ENCODE measurements at regions not wholly inside any gene's neighbourhood (a gene's known extent, or its start where the extent isn't known, plus 50 kb on each side); places are given as distances from the start of the nearest gene placed in this dataset.

GRCh38 chr14:38762426-38762825 is 340.6 kb downstream of the SEC23A start:
- no peak for DNase-seq

DNA sequence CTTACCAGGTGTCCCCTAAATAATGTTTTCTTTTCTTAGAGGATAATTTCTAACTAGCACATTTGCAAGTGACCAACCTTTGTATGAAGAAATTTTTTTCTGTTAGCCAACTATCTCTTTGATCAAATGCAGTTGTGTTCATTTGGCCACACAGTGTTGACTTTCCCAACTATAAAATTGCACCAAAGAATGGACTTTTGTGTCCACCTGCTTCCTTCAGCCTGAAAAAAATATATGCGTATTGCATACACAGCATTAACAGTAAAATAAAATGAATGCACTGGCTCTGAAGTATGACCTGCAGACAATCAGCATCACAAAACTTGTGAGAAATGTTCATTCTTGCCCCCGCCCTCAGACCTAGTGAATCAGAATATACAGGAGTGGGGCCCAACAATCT is 342.0 kb downstream of the SEC23A start:
- no peak for DNase-seq

DNA sequence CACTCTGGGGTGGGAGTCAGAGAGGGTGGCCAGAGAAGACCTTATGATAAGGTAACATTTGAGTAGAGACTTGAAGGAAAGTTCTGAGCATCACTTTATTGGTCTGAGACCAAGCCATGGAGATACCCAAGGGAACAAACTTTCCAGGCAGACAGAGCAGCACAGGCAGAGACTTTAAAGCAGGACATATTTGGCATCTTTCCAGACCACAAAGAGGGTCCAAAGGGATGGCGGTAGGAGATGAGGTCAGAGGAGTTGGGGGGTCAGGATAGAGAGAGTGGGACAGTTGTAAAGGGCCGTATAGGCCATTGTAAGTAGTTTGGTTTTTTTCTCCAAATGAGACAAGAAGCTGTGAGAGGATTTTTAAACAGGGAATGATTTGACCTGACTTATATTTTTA is 344.4 kb downstream of the SEC23A start:
- no peak for DNase-seq

GRCh38 chr14:38755036-38755435 is 348.0 kb downstream of the SEC23A start:
- DNase-seq = no peak

DNA sequence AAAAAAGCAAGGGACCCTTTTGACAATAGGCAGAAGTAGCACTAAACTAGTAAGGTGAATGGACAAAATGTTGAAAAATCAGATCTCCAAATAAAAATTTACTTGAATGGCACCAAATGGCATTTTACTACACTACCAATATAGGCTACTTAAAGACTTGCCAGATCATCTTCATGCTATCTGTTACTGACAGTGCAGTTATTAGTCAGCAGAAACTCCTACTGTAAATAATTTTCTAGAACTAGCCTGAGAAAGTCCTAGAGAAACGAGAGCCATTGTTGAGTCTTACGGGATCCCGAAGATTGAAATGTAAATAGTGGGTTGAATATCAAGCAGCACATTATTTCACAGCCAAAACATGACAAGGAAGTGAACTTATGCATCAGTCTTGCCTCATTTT is 350.3 kb downstream of the SEC23A start:
- no peak for DNase-seq

DNA sequence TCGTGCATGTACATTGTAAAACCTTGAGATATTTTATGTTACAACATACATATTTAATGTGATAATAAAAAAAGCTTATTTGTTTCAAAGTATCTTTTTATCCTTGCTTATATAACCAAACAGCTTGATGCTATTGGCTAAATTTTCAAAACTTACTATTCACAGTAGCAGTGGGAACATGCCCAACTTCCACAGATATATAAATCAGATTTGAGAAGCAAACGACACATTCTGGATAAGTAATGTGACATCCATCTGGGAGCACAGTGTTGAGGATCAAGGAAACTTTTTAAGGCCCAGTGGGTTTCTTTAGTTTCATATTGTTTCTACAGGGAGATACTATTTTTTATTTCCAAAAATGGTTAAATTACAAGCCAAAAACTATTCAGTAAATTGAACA is 350.7 kb downstream of the SEC23A start:
- DNase-seq = no peak

DNA sequence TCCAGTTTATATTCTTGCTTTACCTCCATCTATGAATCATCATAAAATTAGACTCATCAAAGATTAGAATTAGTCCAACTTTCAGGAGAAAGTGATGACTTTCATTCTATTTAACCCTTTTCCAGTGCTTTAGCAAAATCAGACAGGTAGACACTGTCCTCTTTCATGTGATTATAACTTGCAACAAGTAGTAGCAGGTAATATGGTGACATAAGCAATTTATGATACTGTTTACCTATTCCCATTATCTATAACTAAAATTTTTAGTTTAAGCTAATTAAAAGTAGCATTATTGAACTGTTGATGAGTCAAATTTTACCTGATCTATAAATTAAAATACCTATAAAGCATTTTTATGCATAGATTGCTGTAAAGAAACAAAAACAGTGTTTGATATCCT is 351.6 kb downstream of the SEC23A start:
- no peak for DNase-seq

DNA sequence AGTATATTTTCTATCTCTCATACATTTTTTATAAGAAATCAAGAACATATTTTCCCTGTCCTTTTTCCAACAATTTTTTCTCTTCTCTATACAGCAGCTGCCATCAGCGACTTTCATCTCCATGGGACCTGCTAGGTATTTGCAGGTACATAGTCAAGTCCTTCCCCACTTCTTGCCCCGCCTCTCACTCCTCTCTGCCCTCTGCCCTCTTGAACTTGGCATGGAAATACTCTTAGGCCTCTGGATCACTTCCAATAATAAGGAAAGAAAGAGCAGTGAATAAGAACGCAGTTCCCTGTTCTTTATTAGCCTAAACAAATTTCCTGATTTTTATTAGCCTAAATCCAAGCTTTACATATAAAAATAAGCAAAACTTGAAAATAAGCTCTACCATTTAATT is 353.1 kb downstream of the SEC23A start:
- no peak for DNase-seq

DNA sequence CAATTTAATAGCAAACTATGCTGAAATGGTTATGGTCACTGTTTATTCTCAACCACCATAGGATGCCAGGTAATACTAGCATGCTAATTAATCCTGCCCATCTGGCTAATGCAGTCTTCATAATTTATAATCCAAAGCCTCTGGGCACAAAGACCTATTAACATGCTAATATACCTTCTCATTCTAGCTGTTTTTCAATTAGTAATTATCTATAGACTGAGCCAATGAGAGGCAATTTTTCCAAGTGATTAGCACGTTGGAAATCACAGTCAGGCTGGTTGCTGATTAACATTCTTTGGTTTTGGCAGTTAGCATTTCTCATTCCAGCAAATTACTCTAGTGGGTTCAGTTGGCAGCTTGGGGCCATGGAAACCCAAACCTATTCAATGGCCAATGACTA is 357.2 kb downstream of the SEC23A start:
- DNase-seq = no peak

DNA sequence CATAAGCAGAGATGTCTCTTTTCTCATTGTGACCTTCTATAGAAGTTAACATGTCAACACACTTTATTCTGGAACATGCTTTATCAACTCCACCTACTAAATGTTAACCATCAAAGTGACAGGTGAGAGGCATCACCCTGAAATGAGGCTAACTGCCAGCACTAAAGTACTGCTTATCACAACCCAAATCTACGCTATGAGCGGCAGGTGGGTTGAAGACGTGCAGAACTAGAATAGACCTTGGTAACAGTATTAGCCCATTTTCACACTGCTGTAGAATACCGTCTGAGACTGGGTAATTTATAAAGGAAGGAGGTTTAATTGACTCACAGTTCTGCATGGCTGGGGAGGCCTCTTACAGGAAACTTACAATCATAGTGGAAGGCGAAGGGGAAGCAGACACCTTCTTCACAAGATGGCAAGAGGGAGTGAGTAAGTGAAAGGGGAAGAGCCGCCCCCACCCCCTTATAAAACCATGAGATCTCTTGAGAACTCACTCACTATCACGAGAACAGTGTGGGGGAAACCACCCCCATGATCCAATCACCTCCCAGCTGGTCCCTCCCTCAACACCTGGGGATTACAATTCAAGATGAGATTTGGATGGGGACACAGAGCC is 359.0 kb downstream of the SEC23A start:
- no peak for DNase-seq

DNA sequence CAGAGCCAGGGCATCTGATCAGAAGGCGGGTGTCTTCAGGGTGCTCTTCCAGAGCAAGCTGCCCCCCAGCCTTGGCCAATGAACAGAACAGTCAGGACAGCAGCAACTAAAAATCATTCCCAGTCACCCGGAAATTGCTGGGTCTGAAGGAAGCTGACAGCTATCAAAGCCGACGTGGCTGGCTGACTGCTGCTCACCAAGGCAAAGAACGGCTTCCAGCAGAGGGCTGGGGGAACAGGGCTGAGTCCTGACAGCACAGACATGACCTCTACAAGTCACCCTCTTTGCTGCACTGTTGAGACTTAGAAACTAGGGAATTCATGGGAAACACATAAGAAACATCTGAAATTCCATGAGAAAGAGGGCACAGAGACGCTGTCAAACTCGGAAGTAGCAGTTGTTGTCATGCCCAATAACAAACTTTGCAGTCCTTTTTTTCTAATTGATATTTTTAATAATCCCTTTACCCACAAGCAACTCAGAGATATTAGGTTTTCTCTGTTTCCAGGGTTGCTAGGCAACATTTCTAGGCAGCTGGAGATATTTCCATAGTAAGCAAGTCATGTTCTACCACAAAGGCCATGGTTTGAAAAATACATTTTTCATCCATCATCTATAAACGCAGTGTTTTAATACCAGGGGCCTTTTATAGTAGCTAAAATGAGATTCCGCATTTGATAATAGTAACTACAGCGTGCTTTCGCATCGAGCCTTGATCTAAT is 365.2 kb downstream of the SEC23A start:
- DNase-seq = no peak

GRCh38 chr14:38735005-38735404 is 368.0 kb downstream of the SEC23A start:
- no peak for DNase-seq

DNA sequence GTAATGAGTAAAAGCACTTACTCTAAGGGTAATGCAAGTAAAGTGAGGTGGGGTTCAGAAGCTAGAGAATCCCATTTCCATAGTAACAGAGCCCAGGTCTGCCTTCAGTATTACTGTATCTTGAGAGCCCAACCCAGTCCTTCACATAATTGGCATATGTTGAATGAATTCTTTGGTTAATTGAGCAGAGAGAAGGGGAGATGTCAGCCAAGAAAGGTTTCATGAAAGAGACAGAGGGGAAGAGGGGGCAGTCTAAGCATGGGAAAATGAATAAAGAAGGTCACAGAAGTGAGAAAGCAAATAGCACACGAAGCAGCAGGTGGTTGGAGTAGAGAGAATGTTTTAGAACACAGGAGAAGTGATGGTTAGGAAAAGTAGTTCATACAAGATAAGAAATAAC is 371.1 kb downstream of the SEC23A start:
- no peak for DNase-seq

DNA sequence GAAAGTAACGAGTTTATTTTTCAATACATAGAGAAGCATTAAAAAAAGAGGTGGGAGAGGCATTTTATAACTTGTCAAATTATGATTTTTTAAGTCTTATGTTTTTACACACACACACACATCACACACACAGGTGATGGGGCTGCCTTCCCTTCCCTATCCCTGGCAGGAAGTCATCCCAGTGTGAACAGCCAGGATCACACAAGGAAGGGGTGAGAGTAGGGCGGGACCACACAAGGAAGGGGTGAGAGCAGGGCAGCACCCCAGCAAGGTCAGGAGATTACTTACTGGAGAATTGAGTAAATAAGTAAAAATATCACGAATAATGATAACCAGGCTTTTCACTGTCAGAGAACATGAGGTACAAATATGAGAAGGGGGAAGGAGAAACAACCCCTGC is 372.6 kb downstream of the SEC23A start:
- no peak for DNase-seq

DNA sequence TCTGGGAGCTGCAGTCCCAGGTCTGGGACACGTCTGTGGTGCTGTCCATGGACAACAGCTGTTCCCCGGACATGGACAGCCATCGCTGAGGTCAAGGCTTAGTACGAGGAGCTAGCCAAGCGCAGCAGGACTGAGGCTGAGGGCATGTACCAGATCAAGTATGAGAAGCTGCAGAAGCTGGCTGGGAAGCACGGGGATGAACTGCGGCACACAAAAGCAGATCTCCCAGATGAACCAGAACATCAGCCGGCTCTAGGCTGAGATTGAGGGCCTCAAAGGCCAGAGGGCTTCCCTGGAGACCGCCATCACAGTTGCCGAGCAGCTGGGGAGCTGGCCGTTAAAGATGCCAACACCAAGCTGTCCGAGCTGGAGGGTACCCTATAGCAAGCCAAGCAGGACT is 375.3 kb downstream of the SEC23A start:
- no peak for DNase-seq

GRCh38 chr14:38724621-38725020 is 378.4 kb downstream of the SEC23A start:
- no peak for DNase-seq

DNA sequence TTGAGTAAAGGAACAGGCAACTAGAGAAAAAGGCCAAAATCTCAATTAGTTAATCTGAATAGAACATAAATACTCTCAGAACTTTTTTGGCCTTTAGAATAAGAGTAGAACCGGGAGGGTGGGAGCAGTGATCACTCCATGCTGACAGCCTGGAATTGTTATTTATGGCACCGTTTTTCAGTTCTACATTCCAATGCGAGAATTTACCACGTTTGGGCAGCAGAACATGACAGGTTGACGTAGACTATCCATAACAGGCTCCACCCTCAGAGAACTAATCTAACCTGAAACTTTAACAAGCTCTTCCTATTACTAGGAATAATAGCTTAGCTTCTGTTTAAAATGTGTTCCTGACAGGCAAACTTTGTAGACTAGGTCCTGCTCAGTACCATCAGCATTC is 379.1 kb downstream of the SEC23A start:
- DNase-seq = no peak

GRCh38 chr14:38723277-38723676 is 379.8 kb downstream of the SEC23A start:
- DNase-seq = no peak

GRCh38 chr14:38721822-38722431 is 381.1 kb downstream of the SEC23A start:
- DNase-seq = peak; percentile 29

DNA sequence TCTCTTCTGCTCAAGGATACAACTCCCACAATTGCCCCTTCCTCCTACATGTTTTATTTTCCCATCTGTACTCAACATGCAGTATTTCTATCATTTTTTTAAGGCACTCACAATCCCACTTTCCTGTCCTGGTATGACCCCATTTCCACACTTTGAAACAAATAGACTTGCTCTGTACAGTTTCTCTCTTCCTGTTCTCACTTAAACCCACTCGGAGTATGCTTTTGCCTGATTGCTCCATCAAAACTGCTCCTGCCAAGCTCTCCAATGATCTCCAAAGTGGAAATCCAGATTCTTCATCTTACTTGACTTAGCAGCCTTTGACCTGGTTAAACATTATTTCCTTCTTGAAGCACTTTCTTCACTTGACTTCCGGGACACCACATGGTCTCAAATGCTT is 384.5 kb downstream of the SEC23A start:
- DNase-seq = no peak

DNA sequence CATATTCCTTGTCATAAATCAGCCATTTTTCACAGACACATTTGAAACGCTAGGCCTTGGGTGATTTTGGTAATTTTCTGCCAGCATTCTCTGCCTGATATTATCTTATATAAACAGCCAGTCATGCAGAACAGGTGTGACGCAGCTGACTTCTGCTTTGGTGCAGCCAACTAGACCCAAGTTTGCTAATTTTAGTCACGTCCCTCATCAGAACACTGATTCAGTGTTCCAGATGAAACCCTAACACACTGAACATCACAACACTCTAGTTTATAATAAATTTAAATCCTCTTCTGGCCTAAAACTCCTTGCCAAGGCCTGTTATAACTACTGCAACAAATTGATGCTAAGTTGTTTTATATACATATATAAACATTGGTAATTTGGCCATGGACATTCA is 386.1 kb downstream of the SEC23A start:
- DNase-seq = no peak

GRCh38 chr14:38710881-38711280 is 392.2 kb downstream of the SEC23A start:
- DNase-seq = no peak

DNA sequence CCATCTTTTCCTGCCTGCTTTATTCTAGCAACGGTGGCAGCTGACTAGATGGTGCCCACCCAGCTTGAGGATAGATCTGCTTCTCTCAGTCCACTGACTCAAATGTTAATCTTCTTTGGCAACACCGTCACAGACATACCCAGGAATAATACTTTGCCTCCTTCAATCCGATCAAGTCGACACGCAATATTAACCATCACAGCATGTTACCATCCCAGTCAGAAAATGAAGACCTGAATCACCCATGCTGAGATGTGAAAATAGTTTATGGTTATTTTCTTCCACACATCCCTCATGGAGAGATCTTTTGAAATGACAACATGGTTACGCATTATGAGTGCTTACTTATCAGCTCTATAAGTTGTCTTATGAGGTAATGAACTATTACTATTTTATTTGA is 392.8 kb downstream of the SEC23A start:
- DNase-seq = no peak

GRCh38 chr14:38705220-38705619 is 397.8 kb downstream of the SEC23A start:
- DNase-seq = peak; percentile 11

GRCh38 chr14:38704220-38704619 is 398.8 kb downstream of the SEC23A start:
- DNase-seq = no peak
